GM23338 (cell line): ENCODE measurements at regions not wholly inside any gene's neighbourhood (a gene's known extent, or its start where the extent isn't known, plus 50 kb on each side); places are given as distances from the start of the nearest gene placed in this dataset.

Source experiments
- EZH2 ChIP-seq: fragments of 200-600 bp; sonication (generic); IDR thresholded peaks from one replicate; pipeline ENCODE4 v1.8.0; 2017; ENCODE audit warnings: antibody characterized with exemption, mild to moderate bottlenecking, low read depth; ENCODE audit not compliant: unreplicated experiment
- JUNB ChIP-seq: IDR thresholded peaks from one replicate; pipeline ENCODE4 v1.6.1; 2016; ENCODE audit warnings: antibody characterized with exemption; ENCODE audit not compliant: unreplicated experiment
- POLR2AphosphoS5 ChIP-seq: IDR thresholded peaks from 2 replicates; pipeline ENCODE4 v1.6.1; 2016; ENCODE audit warnings: antibody characterized with exemption, low read depth
- TF ChIP-seq, protein P1 (sequence below): fragments of 250-450 bp; sonication (Bioruptor Pico); IDR thresholded peaks from 2 replicates; pipeline ENCODE4 v1.5.0; 2020; ENCODE audit warnings: mild to moderate bottlenecking, moderate library complexity
- TF ChIP-seq, protein P2 (sequence below), 2 experiments: fragments of 200-600 bp in 1 of 2; sonication (generic) in 1 of 2; conservative IDR thresholded peaks; 2 replicates each; pipeline versions ENCODE4 v1.5.1 to v1.6.1; 2016 to 2017; ENCODE audit warnings: antibody characterized with exemption in 2 of 2, low read depth in 2 of 2, mild to moderate bottlenecking in 2 of 2, moderate library complexity in 1 of 2

DNA sequence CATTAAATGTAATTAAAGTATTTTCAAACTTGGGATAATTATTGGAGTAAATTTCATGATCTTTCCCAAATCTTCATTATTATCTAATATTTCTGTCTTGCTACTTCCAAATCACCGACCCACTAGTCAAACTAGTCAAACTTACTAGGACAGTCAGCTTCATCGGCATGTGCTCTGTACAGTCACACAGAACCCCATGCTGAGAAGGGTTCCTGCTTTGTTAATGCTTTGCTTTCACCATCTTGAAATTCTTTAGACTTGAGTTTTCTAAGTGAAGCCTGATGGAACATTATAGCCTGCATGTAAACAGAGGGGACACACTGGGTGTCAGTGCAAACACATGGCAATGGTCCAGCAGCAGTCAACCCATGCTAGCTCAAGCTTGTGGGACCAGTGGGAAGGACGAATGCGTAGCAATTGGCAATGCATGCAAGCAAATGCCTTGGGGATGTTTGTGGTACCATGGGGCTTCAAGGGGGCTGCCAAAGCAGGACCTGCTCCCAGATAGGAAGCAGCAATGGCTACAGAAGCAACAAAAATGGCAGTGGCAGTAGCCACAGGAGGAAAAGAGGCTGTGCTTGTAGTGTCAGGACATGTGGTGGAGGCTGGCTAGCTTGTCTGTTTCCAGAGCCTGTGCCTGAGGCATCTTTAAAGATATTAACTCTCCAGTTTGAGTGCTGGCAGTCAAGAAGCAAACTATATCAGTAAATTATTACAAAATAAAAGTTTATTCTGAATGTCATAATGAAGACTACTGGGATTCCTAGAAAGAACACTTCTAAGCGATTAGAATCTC lies 441.1 kb upstream of the SEMA3D start:
- TF ChIP-seq, protein P1, sequence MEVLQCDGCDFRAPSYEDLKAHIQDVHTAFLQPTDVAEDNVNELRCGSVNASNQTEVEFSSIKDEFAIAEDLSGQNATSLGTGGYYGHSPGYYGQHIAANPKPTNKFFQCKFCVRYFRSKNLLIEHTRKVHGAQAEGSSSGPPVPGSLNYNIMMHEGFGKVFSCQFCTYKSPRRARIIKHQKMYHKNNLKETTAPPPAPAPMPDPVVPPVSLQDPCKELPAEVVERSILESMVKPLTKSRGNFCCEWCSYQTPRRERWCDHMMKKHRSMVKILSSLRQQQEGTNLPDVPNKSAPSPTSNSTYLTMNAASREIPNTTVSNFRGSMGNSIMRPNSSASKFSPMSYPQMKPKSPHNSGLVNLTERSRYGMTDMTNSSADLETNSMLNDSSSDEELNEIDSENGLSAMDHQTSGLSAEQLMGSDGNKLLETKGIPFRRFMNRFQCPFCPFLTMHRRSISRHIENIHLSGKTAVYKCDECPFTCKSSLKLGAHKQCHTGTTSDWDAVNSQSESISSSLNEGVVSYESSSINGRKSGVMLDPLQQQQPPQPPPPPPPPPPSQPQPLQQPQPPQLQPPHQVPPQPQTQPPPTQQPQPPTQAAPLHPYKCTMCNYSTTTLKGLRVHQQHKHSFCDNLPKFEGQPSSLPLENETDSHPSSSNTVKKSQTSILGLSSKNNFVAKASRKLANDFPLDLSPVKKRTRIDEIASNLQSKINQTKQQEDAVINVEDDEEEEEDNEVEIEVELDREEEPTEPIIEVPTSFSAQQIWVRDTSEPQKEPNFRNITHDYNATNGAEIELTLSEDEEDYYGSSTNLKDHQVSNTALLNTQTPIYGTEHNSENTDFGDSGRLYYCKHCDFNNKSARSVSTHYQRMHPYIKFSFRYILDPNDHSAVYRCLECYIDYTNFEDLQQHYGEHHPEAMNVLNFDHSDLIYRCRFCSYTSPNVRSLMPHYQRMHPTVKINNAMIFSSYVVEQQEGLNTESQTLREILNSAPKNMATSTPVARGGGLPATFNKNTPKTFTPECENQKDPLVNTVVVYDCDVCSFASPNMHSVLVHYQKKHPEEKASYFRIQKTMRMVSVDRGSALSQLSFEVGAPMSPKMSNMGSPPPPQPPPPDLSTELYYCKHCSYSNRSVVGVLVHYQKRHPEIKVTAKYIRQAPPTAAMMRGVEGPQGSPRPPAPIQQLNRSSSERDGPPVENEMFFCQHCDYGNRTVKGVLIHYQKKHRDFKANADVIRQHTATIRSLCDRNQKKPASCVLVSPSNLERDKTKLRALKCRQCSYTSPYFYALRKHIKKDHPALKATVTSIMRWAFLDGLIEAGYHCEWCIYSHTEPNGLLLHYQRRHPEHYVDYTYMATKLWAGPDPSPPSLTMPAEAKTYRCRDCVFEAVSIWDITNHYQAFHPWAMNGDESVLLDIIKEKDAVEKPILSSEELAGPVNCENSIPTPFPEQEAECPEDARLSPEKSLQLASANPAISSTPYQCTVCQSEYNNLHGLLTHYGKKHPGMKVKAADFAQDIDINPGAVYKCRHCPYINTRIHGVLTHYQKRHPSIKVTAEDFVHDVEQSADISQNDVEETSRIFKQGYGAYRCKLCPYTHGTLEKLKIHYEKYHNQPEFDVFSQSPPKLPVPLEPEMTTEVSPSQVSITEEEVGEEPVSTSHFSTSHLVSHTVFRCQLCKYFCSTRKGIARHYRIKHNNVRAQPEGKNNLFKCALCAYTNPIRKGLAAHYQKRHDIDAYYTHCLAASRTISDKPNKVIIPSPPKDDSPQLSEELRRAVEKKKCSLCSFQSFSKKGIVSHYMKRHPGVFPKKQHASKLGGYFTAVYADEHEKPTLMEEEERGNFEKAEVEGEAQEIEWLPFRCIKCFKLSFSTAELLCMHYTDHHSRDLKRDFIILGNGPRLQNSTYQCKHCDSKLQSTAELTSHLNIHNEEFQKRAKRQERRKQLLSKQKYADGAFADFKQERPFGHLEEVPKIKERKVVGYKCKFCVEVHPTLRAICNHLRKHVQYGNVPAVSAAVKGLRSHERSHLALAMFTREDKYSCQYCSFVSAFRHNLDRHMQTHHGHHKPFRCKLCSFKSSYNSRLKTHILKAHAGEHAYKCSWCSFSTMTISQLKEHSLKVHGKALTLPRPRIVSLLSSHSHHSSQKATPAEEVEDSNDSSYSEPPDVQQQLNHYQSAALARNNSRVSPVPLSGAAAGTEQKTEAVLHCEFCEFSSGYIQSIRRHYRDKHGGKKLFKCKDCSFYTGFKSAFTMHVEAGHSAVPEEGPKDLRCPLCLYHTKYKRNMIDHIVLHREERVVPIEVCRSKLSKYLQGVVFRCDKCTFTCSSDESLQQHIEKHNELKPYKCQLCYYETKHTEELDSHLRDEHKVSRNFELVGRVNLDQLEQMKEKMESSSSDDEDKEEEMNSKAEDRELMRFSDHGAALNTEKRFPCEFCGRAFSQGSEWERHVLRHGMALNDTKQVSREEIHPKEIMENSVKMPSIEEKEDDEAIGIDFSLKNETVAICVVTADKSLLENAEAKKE = no peak
- no peak for TF ChIP-seq POLR2AphosphoS5
- no peak for TF ChIP-seq EZH2
- TF ChIP-seq, protein P2, sequence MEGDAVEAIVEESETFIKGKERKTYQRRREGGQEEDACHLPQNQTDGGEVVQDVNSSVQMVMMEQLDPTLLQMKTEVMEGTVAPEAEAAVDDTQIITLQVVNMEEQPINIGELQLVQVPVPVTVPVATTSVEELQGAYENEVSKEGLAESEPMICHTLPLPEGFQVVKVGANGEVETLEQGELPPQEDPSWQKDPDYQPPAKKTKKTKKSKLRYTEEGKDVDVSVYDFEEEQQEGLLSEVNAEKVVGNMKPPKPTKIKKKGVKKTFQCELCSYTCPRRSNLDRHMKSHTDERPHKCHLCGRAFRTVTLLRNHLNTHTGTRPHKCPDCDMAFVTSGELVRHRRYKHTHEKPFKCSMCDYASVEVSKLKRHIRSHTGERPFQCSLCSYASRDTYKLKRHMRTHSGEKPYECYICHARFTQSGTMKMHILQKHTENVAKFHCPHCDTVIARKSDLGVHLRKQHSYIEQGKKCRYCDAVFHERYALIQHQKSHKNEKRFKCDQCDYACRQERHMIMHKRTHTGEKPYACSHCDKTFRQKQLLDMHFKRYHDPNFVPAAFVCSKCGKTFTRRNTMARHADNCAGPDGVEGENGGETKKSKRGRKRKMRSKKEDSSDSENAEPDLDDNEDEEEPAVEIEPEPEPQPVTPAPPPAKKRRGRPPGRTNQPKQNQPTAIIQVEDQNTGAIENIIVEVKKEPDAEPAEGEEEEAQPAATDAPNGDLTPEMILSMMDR (conservative IDR thresholded peaks at IDR 0.05; ENCODE audit: low read depth in 2 of 2) = no peak
- TF ChIP-seq JUNB = no peak
